Erythroblast (primary cell): ENCODE measurements at regions not wholly inside any gene's neighbourhood (a gene's known extent, or its start where the extent isn't known, plus 50 kb on each side); places are given as distances from the start of the nearest gene placed in this dataset.

Source experiments
- GATA1 ChIP-seq: IDR thresholded peaks from 2 replicates; pipeline ENCODE4 v1.6.1; 2011; ENCODE audit warnings: low read depth, mild to moderate bottlenecking, control low read depth, low read length, moderate library complexity
- POLR2A ChIP-seq: IDR thresholded peaks from 2 replicates; pipeline ENCODE4 v1.6.1; 2011; ENCODE audit warnings: mild to moderate bottlenecking, low read length

DNA sequence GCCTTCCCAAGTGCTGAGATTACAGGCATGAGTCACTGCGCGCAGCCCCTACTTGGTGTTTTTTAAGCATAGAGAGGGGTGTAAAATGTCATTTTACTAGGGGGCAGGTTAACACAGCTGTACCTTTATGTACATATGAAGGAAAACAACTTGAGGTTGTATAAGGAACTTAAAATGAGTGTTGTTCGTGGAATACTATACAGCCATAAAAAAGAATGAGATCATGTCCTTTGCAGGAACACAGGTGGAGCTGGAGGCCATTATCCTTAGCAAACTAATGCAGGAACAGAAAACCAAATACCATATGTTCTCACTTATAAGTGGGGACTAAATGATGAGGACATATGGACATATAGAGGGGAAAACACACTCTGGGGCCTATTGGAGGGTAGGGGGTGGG is 256.2 kb upstream of the C2CD4B start:
- TF ChIP-seq POLR2A = no peak
- TF ChIP-seq GATA1 = no peak
